PC-3 (cell line): ENCODE measurements at regions not wholly inside any gene's neighbourhood (a gene's known extent, or its start where the extent isn't known, plus 50 kb on each side); places are given as distances from the start of the nearest gene placed in this dataset.

Experiments used
- ATAC-seq: fragments of 200-7000 bp; cut with Tn5 transposase; 2 replicates; pipeline ENCODE4 v1.9.1; 2020; ENCODE audit warnings: mild to moderate bottlenecking, moderate library complexity
- BruUV-seq: library from RNA; stranded (reverse); fragments of 400-500 nt; replicated peaks from 2 replicates; lab custom pipeline; 2021; lab: Mats Ljungman, UMichigan
- CTCF ChIA-PET: fragments of 300-600 bp; sonication (Branson Sonifier 250); formaldehyde crosslinking; loops from one replicate; lab custom pipeline; 2022; ENCODE audit warnings: antibody characterized with exemption; lab: Charles Lee
- POLR2A ChIA-PET: fragments of 300-600 bp; sonication (Branson Sonifier 250); formaldehyde crosslinking; loops from one replicate; lab custom pipeline; 2022; ENCODE audit warnings: antibody characterized with exemption; ENCODE audit not compliant: unreplicated experiment; lab: Charles Lee
- DNase-seq: peaks from one replicate; pipeline ENCODE4 v3.0.0-alpha.2; 2015
- H2AFZ ChIP-seq: fragments of 300-600 bp; sonication (generic); 2 replicates; pipeline ENCODE4 v1.6.0; 2016; ENCODE audit warnings: antibody characterized with exemption, low read length
- H3F3A ChIP-seq: fragments of 300-600 bp; sonication (generic); one replicate; pipeline ENCODE4 v1.6.0; 2017; ENCODE audit warnings: antibody characterized with exemption, low read length, control low read depth, mild to moderate bottlenecking; ENCODE audit not compliant: unreplicated experiment
- H3K27ac ChIP-seq: fragments of 300-600 bp; sonication (generic); 2 replicates; pipeline ENCODE4 v1.5.1; 2016; ENCODE audit warnings: mild to moderate bottlenecking, low read length
- H3K27me3 ChIP-seq: fragments of 300-600 bp; sonication (generic); 2 replicates; pipeline ENCODE4 v1.6.1; 2016; ENCODE audit warnings: low read length, mixed read lengths
- H3K36me3 ChIP-seq: fragments of 300-600 bp; sonication (generic); 2 replicates; pipeline ENCODE4 v1.6.1; 2016; ENCODE audit warnings: low read depth, mixed run types, low read length, mixed read lengths
- H3K4me1 ChIP-seq: fragments of 300-600 bp; sonication (generic); 2 replicates; pipeline ENCODE4 v1.5.1; 2016; ENCODE audit warnings: low read length; ENCODE audit not compliant: insufficient read depth
- H3K4me2 ChIP-seq: fragments of 300-600 bp; sonication (generic); 2 replicates; pipeline ENCODE4 v1.6.0; 2016; ENCODE audit warnings: low read length
- H3K4me3 ChIP-seq: fragments of 300-600 bp; sonication (generic); 2 replicates; pipeline ENCODE4 v1.5.1; 2016; ENCODE audit warnings: mild to moderate bottlenecking, low read length, mixed read lengths
- H3K79me2 ChIP-seq: fragments of 300-600 bp; sonication (generic); 2 replicates; pipeline ENCODE4 v1.6.1; 2017; ENCODE audit warnings: low read length, mixed read lengths
- H3K9ac ChIP-seq: fragments of 300-600 bp; sonication (generic); 2 replicates; pipeline ENCODE4 v1.6.0; 2016; ENCODE audit warnings: mild to moderate bottlenecking, low read length
- H3K9me2 ChIP-seq: fragments of 300-600 bp; sonication (generic); replicated peaks from 2 replicates; pipeline ENCODE4 v1.6.1; 2016; ENCODE audit warnings: mixed run types, low read length, mixed read lengths
- H3K9me3 ChIP-seq: fragments of 300-600 bp; sonication (generic); 2 replicates; pipeline ENCODE4 v1.6.1; 2016; ENCODE audit warnings: low read length, mixed read lengths
- H4K20me1 ChIP-seq: fragments of 300-600 bp; sonication (generic); 2 replicates; pipeline ENCODE4 v1.6.1; 2016; ENCODE audit warnings: low read length, mixed read lengths
- EZH2 ChIP-seq: fragments of 300-600 bp; sonication (generic); IDR thresholded peaks from one replicate; pipeline ENCODE4 v1.6.1; 2017; ENCODE audit warnings: antibody characterized with exemption, mild to moderate bottlenecking, low read length; ENCODE audit not compliant: unreplicated experiment
- EZH2phosphoT487 ChIP-seq: fragments of 300-600 bp; sonication (generic); IDR thresholded peaks from 2 replicates; pipeline ENCODE4 v1.6.1; 2018; ENCODE audit warnings: mild to moderate bottlenecking, antibody characterized with exemption, low read length, borderline replicate concordance
- intact Hi-C: fragments of 100-400 bp; cut with micrococcal nuclease; formaldehyde crosslinking; loops from 2 replicates; pipeline ENCODE4 v1.9.0; 2023
- TF ChIP-seq, protein P1 (sequence below): fragments of 300-600 bp; sonication (generic); conservative IDR thresholded peaks from 2 replicates; pipeline ENCODE4 v1.5.1; 2017; ENCODE audit warnings: antibody characterized with exemption, low read depth, mild to moderate bottlenecking, low read length

- Histone ChIP-seq H3K4me2 (no peak overlapping the region), H3K9ac (no peak overlapping the region), H3K79me2 (no peaks in the 10 kb centered on the region), H3K4me3 (no peak overlapping the region), H3K4me1 (no peaks in the 10 kb centered on the region), H2AFZ (no peak overlapping the region), H3K36me3 (no peaks in the 10 kb centered on the region), H3K27ac (no peak overlapping the region), H3F3A (no peaks in the 10 kb centered on the region), H3K9me3 (no peaks in the 10 kb centered on the region), H3K27me3 (no peaks in the 10 kb centered on the region), H3K9me2 (no peaks in the 10 kb centered on the region), H4K20me1 (no peaks in the 10 kb centered on the region)
- ChIA-PET CTCF (no interaction called here), POLR2A (no interaction called here)
- intact Hi-C loops: no loop called here
- TF ChIP-seq EZH2phosphoT487 (no peak), EZH2 (no peak)
- TF ChIP-seq, protein P1, sequence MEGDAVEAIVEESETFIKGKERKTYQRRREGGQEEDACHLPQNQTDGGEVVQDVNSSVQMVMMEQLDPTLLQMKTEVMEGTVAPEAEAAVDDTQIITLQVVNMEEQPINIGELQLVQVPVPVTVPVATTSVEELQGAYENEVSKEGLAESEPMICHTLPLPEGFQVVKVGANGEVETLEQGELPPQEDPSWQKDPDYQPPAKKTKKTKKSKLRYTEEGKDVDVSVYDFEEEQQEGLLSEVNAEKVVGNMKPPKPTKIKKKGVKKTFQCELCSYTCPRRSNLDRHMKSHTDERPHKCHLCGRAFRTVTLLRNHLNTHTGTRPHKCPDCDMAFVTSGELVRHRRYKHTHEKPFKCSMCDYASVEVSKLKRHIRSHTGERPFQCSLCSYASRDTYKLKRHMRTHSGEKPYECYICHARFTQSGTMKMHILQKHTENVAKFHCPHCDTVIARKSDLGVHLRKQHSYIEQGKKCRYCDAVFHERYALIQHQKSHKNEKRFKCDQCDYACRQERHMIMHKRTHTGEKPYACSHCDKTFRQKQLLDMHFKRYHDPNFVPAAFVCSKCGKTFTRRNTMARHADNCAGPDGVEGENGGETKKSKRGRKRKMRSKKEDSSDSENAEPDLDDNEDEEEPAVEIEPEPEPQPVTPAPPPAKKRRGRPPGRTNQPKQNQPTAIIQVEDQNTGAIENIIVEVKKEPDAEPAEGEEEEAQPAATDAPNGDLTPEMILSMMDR: no peak
- BruUV-seq: no TSS peak
- no peak for DNase-seq
- no peak for ATAC-seq
These were observed 100.0 kb upstream of the RIPOR2 start for GRCh38 chr6:25035512-25036435.

DNA sequence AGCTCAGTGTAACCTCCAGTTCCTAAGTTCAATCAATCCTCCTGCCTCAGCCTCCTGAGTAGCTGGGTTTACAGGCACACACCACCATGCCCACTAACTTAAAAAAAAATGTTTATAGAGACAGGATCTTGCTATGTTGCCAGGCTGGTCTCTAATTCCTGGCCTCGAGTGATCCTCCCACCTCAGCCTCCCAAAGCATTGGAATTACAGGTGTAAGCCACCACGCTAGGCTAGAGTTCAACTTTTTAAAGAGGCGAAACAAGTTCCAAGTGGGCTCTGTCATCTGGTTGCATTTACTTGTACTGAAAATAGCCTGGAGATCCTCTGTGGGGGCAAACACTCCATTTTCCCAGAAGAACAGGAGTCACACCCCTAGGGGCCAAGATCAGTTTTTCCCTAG is 100.7 kb upstream of the RIPOR2 start:
- Histone ChIP-seq H3K4me2 (no peak overlapping the region), H3K9me3 (no peaks in the 10 kb centered on the region), H2AFZ (no peak overlapping the region), H3K9ac (no peak overlapping the region), H4K20me1 (no peaks in the 10 kb centered on the region), H3F3A (no peaks in the 10 kb centered on the region), H3K9me2 (no peaks in the 10 kb centered on the region), H3K79me2 (no peaks in the 10 kb centered on the region), H3K4me1 (no peaks in the 10 kb centered on the region), H3K4me3 (no peak overlapping the region), H3K36me3 (no peaks in the 10 kb centered on the region), H3K27me3 (no peaks in the 10 kb centered on the region), H3K27ac (no peak overlapping the region)
- POLR2A ChIA-PET: no interaction called here
- DNase-seq (no peak), ATAC-seq (no peak)
- CTCF ChIA-PET: no interaction called here
- BruUV-seq: no TSS peak
- intact Hi-C loops: no loop called here
- TF ChIP-seq, protein P1: no peak
- TF ChIP-seq EZH2: no peak

- no peak overlapping the region for H3K9ac ChIP-seq
- no peaks in the 10 kb centered on the region for H3K9me3 ChIP-seq
- no peak overlapping the region for H2AFZ ChIP-seq
- no peak overlapping the region for H3K27ac ChIP-seq
- H3K4me2 ChIP-seq: no peak overlapping the region
- no peaks in the 10 kb centered on the region for H3K27me3 ChIP-seq
- no peak for DNase-seq
- no peaks in the 10 kb centered on the region for H3F3A ChIP-seq
- BruUV-seq: no TSS peak
- intact Hi-C loops: no loop called here
- POLR2A ChIA-PET: no interaction called here
- H3K79me2 ChIP-seq: no peaks in the 10 kb centered on the region
- no peaks in the 10 kb centered on the region for H3K36me3 ChIP-seq
- H3K4me1 ChIP-seq: no peaks in the 10 kb centered on the region
- TF ChIP-seq EZH2 (no peak), EZH2phosphoT487 (no peak)
- H3K9me2 ChIP-seq: no peaks in the 10 kb centered on the region
- ATAC-seq: no peak
- CTCF ChIA-PET: no interaction called here
- no peaks in the 10 kb centered on the region for H4K20me1 ChIP-seq
- H3K4me3 ChIP-seq: no peak overlapping the region
These were observed 102.5 kb upstream of the RIPOR2 start for GRCh38 chr6:25038300-25038699.
